Rectal smooth muscle tissue (tissue), 1 donor: ENCODE measurements at regions not wholly inside any gene's neighbourhood (a gene's known extent, or its start where the extent isn't known, plus 50 kb on each side); places are given as distances from the start of the nearest gene placed in this dataset.
"Not testable (repeated sequence)": the region's sequence is repeated elsewhere in the genome, so short reads cannot be mapped to it uniquely, and the experiment has no call there.

Experiments
- H3K27ac ChIP-seq: one replicate; pipeline ENCODE4 v1.7.0; 2013; ENCODE audit warnings: low read depth, low read length, inconsistent platforms
- H3K27me3 ChIP-seq: one replicate; pipeline ENCODE4 v1.7.0; 2013; ENCODE audit warnings: low read length; ENCODE audit not compliant: control insufficient read depth, insufficient read depth
- H3K36me3 ChIP-seq: one replicate; pipeline ENCODE4 v1.7.0; 2013; ENCODE audit warnings: low read length; ENCODE audit not compliant: control insufficient read depth, insufficient read depth
- H3K4me1 ChIP-seq: one replicate; pipeline ENCODE4 v1.7.0; 2013; ENCODE audit warnings: low read length; ENCODE audit not compliant: control insufficient read depth, insufficient read depth
- H3K4me3 ChIP-seq: one replicate; pipeline ENCODE4 v1.7.0; 2013; ENCODE audit warnings: low read length
- H3K9ac ChIP-seq: one replicate; pipeline ENCODE4 v1.7.0; 2013; ENCODE audit warnings: low read length

GRCh38 chr18:66949419-66949818, 345.5 kb upstream of the CDH19 start:
- Histone ChIP-seq H3K4me1 (no peaks in the 10 kb centered on the region), H3K27ac (no peak overlapping the region), H3K9ac (no peak overlapping the region), H3K27me3 (no peaks in the 10 kb centered on the region), H3K36me3 (no peaks in the 10 kb centered on the region), H3K4me3 (no peak overlapping the region)

- Histone ChIP-seq H3K36me3 (no peaks in the 10 kb centered on the region), H3K27ac (no peak overlapping the region), H3K4me1 (no peaks in the 10 kb centered on the region), H3K4me3 (no peak overlapping the region), H3K27me3 (no peaks in the 10 kb centered on the region), H3K9ac (no peak overlapping the region)
These were observed 333.7 kb upstream of the CDH19 start for GRCh38 chr18:66937546-66937945.

GRCh38 chr18:66931010-66931409, 327.1 kb upstream of the CDH19 start:
- Histone ChIP-seq H3K4me3 (no peak overlapping the region), H3K27me3 (no peaks in the 10 kb centered on the region), H3K36me3 (no peaks in the 10 kb centered on the region), H3K27ac (no peak overlapping the region), H3K9ac (no peak overlapping the region), H3K4me1 (no peaks in the 10 kb centered on the region)

DNA sequence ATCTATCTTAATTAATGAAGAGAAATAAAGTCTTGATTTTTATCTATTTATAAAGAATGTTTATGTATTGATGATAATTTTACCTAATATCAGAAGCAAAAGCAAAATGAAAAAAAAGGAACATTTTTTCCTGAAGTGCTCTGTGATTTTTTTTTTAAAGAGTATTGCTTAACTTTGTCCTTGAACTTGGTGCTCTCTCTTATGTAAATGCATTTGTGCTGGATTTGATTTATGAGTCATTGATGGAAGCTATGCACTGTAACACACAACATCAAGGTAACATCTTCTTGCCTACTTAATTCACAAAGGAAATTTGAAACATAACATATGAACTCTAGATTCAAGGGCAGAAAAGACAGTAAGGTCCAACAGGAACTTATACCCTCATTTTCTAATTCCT, 312.9 kb upstream of the CDH19 start:
- Histone ChIP-seq H3K4me3 (no peak overlapping the region), H3K27ac (no peak overlapping the region), H3K9ac (no peak overlapping the region), H3K36me3 (no peaks in the 10 kb centered on the region), H3K4me1 (no peaks in the 10 kb centered on the region), H3K27me3 (no peaks in the 10 kb centered on the region)

GRCh38 chr18:66900837-66901236, 296.9 kb upstream of the CDH19 start:
- H3K27ac ChIP-seq: no peak overlapping the region
- H3K36me3 ChIP-seq: no peaks in the 10 kb centered on the region
- H3K27me3 ChIP-seq: no peaks in the 10 kb centered on the region
- no peaks in the 10 kb centered on the region for H3K4me1 ChIP-seq
- no peak overlapping the region for H3K9ac ChIP-seq
- H3K4me3 ChIP-seq: no peak overlapping the region

GRCh38 chr18:66895631-66896030, 291.7 kb upstream of the CDH19 start:
- H3K36me3 ChIP-seq: no peaks in the 10 kb centered on the region
- no peaks in the 10 kb centered on the region for H3K4me1 ChIP-seq
- no peak overlapping the region for H3K9ac ChIP-seq
- H3K27ac ChIP-seq: no peak overlapping the region
- no peaks in the 10 kb centered on the region for H3K27me3 ChIP-seq
- H3K4me3 ChIP-seq: no peak overlapping the region

DNA sequence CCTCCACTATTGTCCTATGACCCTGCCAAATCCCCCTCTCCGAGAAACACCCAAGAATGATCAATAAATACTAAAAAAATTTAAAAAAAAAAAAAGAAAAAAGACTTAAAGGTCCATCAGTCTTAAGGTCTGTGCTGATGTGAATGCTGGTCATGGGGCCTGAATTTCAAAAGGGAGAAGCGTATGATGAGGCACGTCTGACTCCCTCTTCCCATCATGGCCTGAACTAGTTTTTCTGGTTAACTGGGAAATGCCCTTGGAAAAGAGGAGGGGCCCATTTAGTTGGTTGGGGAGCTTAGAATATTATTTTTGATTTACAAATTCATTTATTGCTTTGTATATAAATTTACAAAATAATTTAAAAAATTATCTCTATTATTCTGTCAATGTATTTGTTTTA, 291.0 kb upstream of the CDH19 start:
- no peak overlapping the region for H3K4me3 ChIP-seq
- no peaks in the 10 kb centered on the region for H3K27me3 ChIP-seq
- H3K9ac ChIP-seq: no peak overlapping the region
- H3K36me3 ChIP-seq: no peaks in the 10 kb centered on the region
- H3K27ac ChIP-seq: no peak overlapping the region
- no peaks in the 10 kb centered on the region for H3K4me1 ChIP-seq

DNA sequence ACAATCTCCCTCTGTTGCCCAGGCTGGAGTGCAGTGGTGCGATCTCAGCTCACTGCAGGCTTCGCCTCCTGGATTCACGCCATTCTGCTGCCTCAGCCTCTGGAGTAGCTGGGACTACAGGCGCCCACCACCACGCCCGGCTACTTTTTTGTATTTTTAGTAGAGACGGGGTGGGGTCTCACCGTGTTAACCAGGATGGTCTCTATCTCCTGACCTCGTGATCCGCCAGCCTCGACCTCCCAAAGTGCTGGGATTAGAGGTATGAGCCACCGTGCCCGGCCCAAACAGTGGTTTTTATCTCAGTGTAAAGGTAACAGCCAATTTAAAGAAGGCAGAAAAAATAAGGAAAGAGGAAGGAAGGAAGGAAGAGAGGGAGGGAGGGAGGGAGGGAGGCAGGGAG, 288.5 kb upstream of the CDH19 start:
- not testable (repeated sequence) for H3K4me3 ChIP-seq, H3K27ac ChIP-seq, H3K36me3 ChIP-seq, H3K9ac ChIP-seq, H3K27me3 ChIP-seq, H3K4me1 ChIP-seq

GRCh38 chr18:66874812-66875474, 271.1 kb upstream of the CDH19 start:
- no peaks in the 10 kb centered on the region for H3K36me3 ChIP-seq
- no peaks in the 10 kb centered on the region for H3K4me1 ChIP-seq
- H3K27me3 ChIP-seq: no peaks in the 10 kb centered on the region
- H3K9ac ChIP-seq: no peak overlapping the region
- H3K27ac ChIP-seq: no peak overlapping the region
- no peak overlapping the region for H3K4me3 ChIP-seq

DNA sequence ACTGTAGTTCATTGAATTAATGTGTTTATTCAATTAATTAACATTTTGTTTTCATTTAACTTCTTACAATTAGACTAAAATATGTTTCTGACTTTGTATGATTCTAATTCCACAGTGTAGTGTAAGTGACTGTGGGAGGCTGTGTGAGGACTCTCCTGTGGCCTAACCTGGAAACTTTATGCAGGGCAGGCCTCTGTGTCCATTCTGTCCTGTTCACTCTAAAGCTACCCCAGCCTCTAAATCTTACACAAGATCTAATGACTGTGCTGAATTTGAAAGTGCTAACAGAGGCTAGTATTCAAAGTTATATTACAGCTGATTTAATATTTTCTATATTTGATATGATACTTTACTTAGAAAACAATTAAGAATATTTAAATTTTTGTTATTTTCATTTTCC, 270.5 kb upstream of the CDH19 start:
- H3K36me3 ChIP-seq: no peaks in the 10 kb centered on the region

DNA sequence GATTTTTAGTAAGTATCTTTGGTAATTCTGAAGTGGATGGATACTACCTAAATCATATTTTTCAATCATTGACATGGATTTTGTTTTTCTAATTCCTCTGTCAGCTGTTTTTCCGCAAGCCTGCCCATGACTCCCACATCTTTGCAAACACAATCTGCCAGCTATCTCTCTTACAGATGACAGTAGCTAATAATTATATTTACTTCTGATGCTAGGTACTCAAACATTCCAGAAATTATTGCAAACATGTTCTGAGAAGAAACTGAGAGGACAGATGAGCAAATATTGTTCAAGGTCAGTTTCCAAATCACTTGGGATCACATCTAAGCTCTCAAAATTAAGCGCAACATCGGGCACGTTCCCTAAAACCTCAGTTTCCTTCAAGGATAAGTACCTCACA, 270.0 kb upstream of the CDH19 start:
- Histone ChIP-seq H3K9ac (no peak overlapping the region), H3K27ac (no peak overlapping the region), H3K4me3 (no peak overlapping the region), H3K27me3 (no peaks in the 10 kb centered on the region), H3K36me3 (no peaks in the 10 kb centered on the region), H3K4me1 (no peaks in the 10 kb centered on the region)

More for the DNA sequence above, 270.5 kb upstream of the CDH19 start:
- Histone ChIP-seq H3K4me1 (no peaks in the 10 kb centered on the region), H3K4me3 (no peak overlapping the region), H3K27ac (no peak overlapping the region), H3K9ac (no peak overlapping the region), H3K27me3 (no peaks in the 10 kb centered on the region)

DNA sequence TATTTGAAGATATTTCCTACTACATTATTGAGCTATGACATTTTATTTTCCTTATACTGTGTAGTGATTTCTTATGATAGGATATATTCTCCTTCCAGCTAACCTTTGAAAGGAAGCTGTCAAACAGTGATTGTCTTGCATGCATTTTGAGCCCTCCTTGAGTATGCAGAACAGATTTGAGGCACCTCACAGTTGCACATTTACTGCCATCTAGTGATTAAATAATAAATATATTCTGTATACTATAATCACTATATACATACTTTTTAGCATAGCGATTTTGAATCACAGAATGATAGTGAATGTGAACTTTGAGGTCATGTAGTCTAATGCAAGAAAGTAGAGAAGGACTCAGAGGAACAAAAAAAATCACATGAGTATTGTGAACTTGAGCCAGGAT, 268.4 kb upstream of the CDH19 start:
- H3K27ac ChIP-seq: no peak overlapping the region
- H3K27me3 ChIP-seq: no peaks in the 10 kb centered on the region
- H3K4me3 ChIP-seq: no peak overlapping the region
- H3K4me1 ChIP-seq: no peaks in the 10 kb centered on the region
- no peaks in the 10 kb centered on the region for H3K36me3 ChIP-seq
- no peak overlapping the region for H3K9ac ChIP-seq

- H3K27ac ChIP-seq: no peak overlapping the region
- H3K4me3 ChIP-seq: no peak overlapping the region
- no peaks in the 10 kb centered on the region for H3K4me1 ChIP-seq
- no peak overlapping the region for H3K9ac ChIP-seq
- H3K27me3 ChIP-seq: no peaks in the 10 kb centered on the region
- H3K36me3 ChIP-seq: no peaks in the 10 kb centered on the region
These were observed 263.8 kb upstream of the CDH19 start for GRCh38 chr18:66867653-66868052.
